Loucy (cell line): ENCODE measurements at regions not wholly inside any gene's neighbourhood (a gene's known extent, or its start where the extent isn't known, plus 50 kb on each side); places are given as distances from the start of the nearest gene placed in this dataset.

Source experiments
- CTCF ChIP-seq: fragments of 200-600 bp; sonication (generic); conservative IDR thresholded peaks from 2 replicates; pipeline ENCODE4 v1.5.1; 2014; ENCODE audit warnings: mild to moderate bottlenecking, antibody characterized with exemption, low read length
- EZH2phosphoT487 ChIP-seq: fragments of 200-600 bp; IDR thresholded peaks from 2 replicates; pipeline ENCODE4 v1.6.1; 2018; ENCODE audit warnings: antibody characterized with exemption, mild to moderate bottlenecking, moderate library complexity, borderline replicate concordance

- TF ChIP-seq CTCF (no peak), EZH2phosphoT487 (no peak)
Measured at GRCh38 chr11:36948460-36949127, 350.6 kb upstream of the RAG2 start.
